HEK293 (cell line): ENCODE measurements at regions not wholly inside any gene's neighbourhood (a gene's known extent, or its start where the extent isn't known, plus 50 kb on each side); places are given as distances from the start of the nearest gene placed in this dataset.
"Not testable (repeated sequence)": the region's sequence is repeated elsewhere in the genome, so short reads cannot be mapped to it uniquely, and the experiment has no call there.

Experiments
- CTCF ChIA-PET: fragments of 350-600 bp; formaldehyde crosslinking; extraction: SDS; loops from one replicate; lab custom pipeline; 2021; ENCODE audit warnings: antibody characterized with exemption; lab: Yijun Ruan, JAX
- POLR2A ChIA-PET: fragments of 300-600 bp; formaldehyde crosslinking; extraction: SDS; loops from one replicate; lab custom pipeline; 2020; ENCODE audit warnings: antibody characterized with exemption, inconsistent platforms; lab: Yijun Ruan, JAX
- H3K27ac ChIP-seq: fragments of 200-500 bp; sonication (Bioruptor generic); 2 replicates; pipeline ENCODE4 v1.5.1; 2014; ENCODE audit warnings: low read depth, low read length, control low read depth, inconsistent platforms; ENCODE audit errors: extremely low read depth
- H3K36me3 ChIP-seq, 2 experiments: fragments of 200-500 bp in 1 of 2; sonication (Bioruptor generic) in 1 of 2; 1 replicate in 1 of 2; 2 replicates in 1 of 2; pipeline ENCODE4 v1.5.1; 2014 to 2017; ENCODE audit warnings: inconsistent platforms in 2 of 2, low read length in 2 of 2; ENCODE audit not compliant: control insufficient read depth in 2 of 2, insufficient read depth in 1 of 2
- H3K4me1 ChIP-seq: fragments of 200-500 bp; sonication (Bioruptor generic); 2 replicates; pipeline ENCODE4 v1.5.1; 2014; ENCODE audit warnings: mild to moderate bottlenecking, low read length, inconsistent platforms; ENCODE audit not compliant: control insufficient read depth, insufficient read depth
- H3K4me3 ChIP-seq: 2 replicates; pipeline ENCODE4 v1.5.1; 2011; ENCODE audit warnings: low read depth, mild to moderate bottlenecking, control low read depth, low read length, moderate library complexity
- H3K9me3 ChIP-seq: fragments of 200-500 bp; sonication (Bioruptor generic); 2 replicates; pipeline ENCODE4 v1.5.1; 2014; ENCODE audit warnings: low read depth, low read length, inconsistent platforms; ENCODE audit not compliant: control insufficient read depth, insufficient read depth
- AEBP2 ChIP-seq: fragments of 450-650 bp; formaldehyde crosslinking; IDR thresholded peaks from 2 replicates; pipeline ENCODE4 v1.5.1; 2016; ENCODE audit warnings: missing biosample characterization, missing genetic modification characterization, borderline replicate concordance
- GLIS1 ChIP-seq: fragments of 450-650 bp; formaldehyde crosslinking; IDR thresholded peaks from 2 replicates; pipeline ENCODE4 v1.5.1; 2016; ENCODE audit warnings: missing biosample characterization, missing genetic modification characterization
- GLIS2 ChIP-seq: fragments of 450-650 bp; formaldehyde crosslinking; IDR thresholded peaks from 2 replicates; pipeline ENCODE4 v1.5.1; 2016; ENCODE audit warnings: missing biosample characterization, missing genetic modification characterization
- IKZF3 ChIP-seq: fragments of 450-650 bp; IDR thresholded peaks from 2 replicates; pipeline ENCODE4 v1.5.0; 2018; ENCODE audit warnings: missing biosample characterization, mild to moderate bottlenecking, missing genetic modification characterization, moderate library complexity
- KLF7 ChIP-seq: fragments of 450-650 bp; formaldehyde crosslinking; IDR thresholded peaks from 2 replicates; pipeline ENCODE4 v1.5.1; 2016; ENCODE audit warnings: missing biosample characterization, missing genetic modification characterization, borderline replicate concordance
- MZF1 ChIP-seq: fragments of 450-650 bp; formaldehyde crosslinking; IDR thresholded peaks from 2 replicates; pipeline ENCODE4 v1.5.1; 2017; ENCODE audit warnings: missing biosample characterization, missing genetic modification characterization, borderline replicate concordance
- YY1 ChIP-seq: fragments of 450-650 bp; formaldehyde crosslinking; IDR thresholded peaks from 2 replicates; pipeline ENCODE4 v1.5.1; 2018; ENCODE audit warnings: missing biosample characterization, missing genetic modification characterization
- ZFHX2 ChIP-seq: fragments of 450-650 bp; formaldehyde crosslinking; conservative IDR thresholded peaks from 2 replicates; pipeline ENCODE4 v1.5.1; 2016; ENCODE audit warnings: missing biosample characterization, missing genetic modification characterization
- ZNF16 ChIP-seq: fragments of 450-650 bp; formaldehyde crosslinking; IDR thresholded peaks from 2 replicates; pipeline ENCODE4 v1.5.1; 2016; ENCODE audit warnings: low read depth, missing biosample characterization, missing genetic modification characterization
- ZNF248 ChIP-seq: fragments of 450-650 bp; formaldehyde crosslinking; IDR thresholded peaks from 2 replicates; pipeline ENCODE4 v1.5.1; 2017; ENCODE audit warnings: missing biosample characterization, missing genetic modification characterization
- ZNF280D ChIP-seq: fragments of 450-650 bp; formaldehyde crosslinking; IDR thresholded peaks from 2 replicates; pipeline ENCODE4 v1.5.1; 2016; ENCODE audit warnings: missing biosample characterization, missing genetic modification characterization
- ZNF394 ChIP-seq: fragments of 450-650 bp; formaldehyde crosslinking; IDR thresholded peaks from 2 replicates; pipeline ENCODE4 v1.5.1; 2016; ENCODE audit warnings: missing biosample characterization, missing genetic modification characterization, mild to moderate bottlenecking, moderate library complexity, borderline replicate concordance
- ZNF416 ChIP-seq: fragments of 450-650 bp; formaldehyde crosslinking; IDR thresholded peaks from 2 replicates; pipeline ENCODE4 v1.5.1; 2016; ENCODE audit warnings: missing biosample characterization, missing genetic modification characterization
- ZNF48 ChIP-seq: fragments of 450-650 bp; formaldehyde crosslinking; IDR thresholded peaks from 2 replicates; pipeline ENCODE4 v1.5.1; 2016; ENCODE audit warnings: missing biosample characterization, missing genetic modification characterization
- ZNF555 ChIP-seq: fragments of 450-650 bp; formaldehyde crosslinking; conservative IDR thresholded peaks from 2 replicates; pipeline ENCODE4 v1.5.1; 2017; ENCODE audit warnings: missing biosample characterization, mild to moderate bottlenecking, missing genetic modification characterization, inconsistent platforms
- ZNF658 ChIP-seq: fragments of 450-650 bp; formaldehyde crosslinking; IDR thresholded peaks from 2 replicates; pipeline ENCODE4; 2016; ENCODE audit warnings: missing biosample characterization, missing genetic modification characterization
- ZNF701 ChIP-seq: fragments of 450-650 bp; formaldehyde crosslinking; IDR thresholded peaks from 2 replicates; pipeline ENCODE4 v1.5.1; 2016; ENCODE audit warnings: missing biosample characterization, missing genetic modification characterization

GRCh38 chrX:126489116-126489695 lies 63.4 kb downstream of the DCAF12L1 start:
- Histone ChIP-seq H3K27ac (no peak overlapping the region), H3K4me3 (no peak overlapping the region), H3K9me3 (peaks cover 2% of the 10 kb centered on the region; the same call in 1 of the 2 replicates), H3K4me1 (no peaks in the 10 kb centered on the region), H3K36me3 (no peaks in the 10 kb centered on the region)
- ChIA-PET CTCF (interaction anchor here (0.6 kb wide), 1 partner anchor 1819 kb away, joined by 3 read pairs; no protein-coding TSS in a partner anchor), POLR2A (no interaction called here)
- no peak for TF ChIP-seq ZNF280D (tag by site-specific recombination)
- TF ChIP-seq ZNF416 (tag by site-specific recombination), result no peak
- no peak for TF ChIP-seq GLIS2
- TF ChIP-seq ZNF16 (tag by site-specific recombination), result no peak
- no peak for TF ChIP-seq ZNF248 (tag by site-specific recombination)
- TF ChIP-seq, all 188 proteins: peak for 0

- Histone ChIP-seq H3K36me3 (no peaks in the 10 kb centered on the region), H3K4me3 (no peak overlapping the region), H3K4me1 (no peaks in the 10 kb centered on the region), H3K27ac (no peak overlapping the region), H3K9me3 (no peaks in the 10 kb centered on the region)
- CTCF ChIA-PET, result no interaction called here
- TF ChIP-seq ZNF555, result no peak
- TF ChIP-seq ZFHX2 (tag by site-specific recombination), result no peak
- no peak for TF ChIP-seq YY1 (tag by site-specific recombination)
- TF ChIP-seq AEBP2, result no peak
- TF ChIP-seq ZNF394 (tag by site-specific recombination), result no peak
- TF ChIP-seq IKZF3 (tag by site-specific recombination), result no peak
- no peak for TF ChIP-seq ZNF658
- POLR2A ChIA-PET, result no interaction called here
Observed at GRCh38 chrX:126485409-126485808, 67.2 kb downstream of the DCAF12L1 start.

- ChIA-PET CTCF (no interaction called here), POLR2A (no interaction called here)
- Histone ChIP-seq H3K27ac (no peak overlapping the region), H3K4me1 (no peaks in the 10 kb centered on the region), H3K4me3 (no peak overlapping the region), H3K36me3 (no peaks in the 10 kb centered on the region), H3K9me3 (peaks cover 2% of the 10 kb centered on the region)
- TF ChIP-seq ZNF48 (tag by site-specific recombination) (no peak), GLIS1 (no peak), KLF7 (tag by site-specific recombination) (no peak), ZNF701 (no peak), MZF1 (tag by site-specific recombination) (no peak)
Observed at GRCh38 chrX:126481916-126482315, 70.7 kb downstream of the DCAF12L1 start.

- H3K27ac ChIP-seq, H3K4me1 ChIP-seq, H3K36me3 ChIP-seq, POLR2A ChIA-PET, H3K9me3 ChIP-seq, H3K4me3 ChIP-seq: not testable (repeated sequence)
- CTCF ChIA-PET, result interaction anchor here (0.7 kb wide), 1 partner anchor 13 kb away, joined by 3 read pairs; no protein-coding TSS in a partner anchor
Observed at GRCh38 chrX:126459896-126460826, 92.5 kb downstream of the DCAF12L1 start.
